SK-N-SH treated with all-trans-retinoic acid at 6 μM for 48 hours (cell line): ENCODE measurements at regions not wholly inside any gene's neighbourhood (a gene's known extent, or its start where the extent isn't known, plus 50 kb on each side); places are given as distances from the start of the nearest gene placed in this dataset.

Experiments
- ATAC-seq: fragments of 200-7000 bp; cut with Tn5 transposase; 3 replicates; pipeline ENCODE4 v1.9.1; 2020; ENCODE audit warnings: mild to moderate bottlenecking, moderate library complexity
- ARNTL ChIP-seq: fragments of 450-650 bp; formaldehyde crosslinking; IDR thresholded peaks from 2 replicates; pipeline ENCODE4 v1.5.0; 2020; ENCODE audit warnings: low read depth, mild to moderate bottlenecking, moderate library complexity, borderline replicate concordance
- CREB5 ChIP-seq: fragments of 250-450 bp; sonication (Bioruptor Pico); IDR thresholded peaks from 2 replicates; pipeline ENCODE4 v1.5.1; 2020; ENCODE audit warnings: low read depth, mild to moderate bottlenecking, moderate library complexity
- CSDC2 ChIP-seq: fragments of 250-450 bp; sonication (Bioruptor Pico); IDR thresholded peaks from 2 replicates; pipeline ENCODE4 v1.5.0; 2020; ENCODE audit warnings: mild to moderate bottlenecking, moderate library complexity
- CSRNP3 ChIP-seq: fragments of 250-450 bp; sonication (Bioruptor Pico); IDR thresholded peaks from 2 replicates; pipeline ENCODE4 v1.5.1; 2021; ENCODE audit warnings: mild to moderate bottlenecking, moderate library complexity
- ESRRG ChIP-seq: fragments of 250-450 bp; sonication (Bioruptor Pico); IDR thresholded peaks from 2 replicates; pipeline ENCODE4 v1.6.1; 2021; ENCODE audit warnings: mild to moderate bottlenecking
- ISL1 ChIP-seq: fragments of 250-450 bp; sonication (Bioruptor Pico); IDR thresholded peaks from 2 replicates; pipeline ENCODE4 v2.1.2; 2022; ENCODE audit warnings: mild to moderate bottlenecking, moderate library complexity
- OSR1 ChIP-seq: fragments of 250-450 bp; sonication (Bioruptor Pico); IDR thresholded peaks from 2 replicates; pipeline ENCODE4 v1.8.0; 2022; ENCODE audit warnings: moderate library complexity, mild to moderate bottlenecking, inconsistent platforms
- PATZ1 ChIP-seq: fragments of 250-450 bp; sonication (Bioruptor Pico); IDR thresholded peaks from 2 replicates; pipeline ENCODE4 v1.8.0; 2020; ENCODE audit warnings: mild to moderate bottlenecking, moderate library complexity, borderline replicate concordance
- POU6F1 ChIP-seq: fragments of 250-450 bp; sonication (Bioruptor Pico); IDR thresholded peaks from 2 replicates; pipeline ENCODE4 v1.8.0; 2021; ENCODE audit warnings: low read depth, mild to moderate bottlenecking, moderate library complexity, borderline replicate concordance
- PPARA ChIP-seq: fragments of 250-450 bp; sonication (Bioruptor Pico); IDR thresholded peaks from 2 replicates; pipeline ENCODE4 v1.5.0; 2020; ENCODE audit warnings: mild to moderate bottlenecking, borderline replicate concordance
- RARB ChIP-seq: fragments of 250-450 bp; sonication (Bioruptor Pico); IDR thresholded peaks from 2 replicates; pipeline ENCODE4 v1.8.0; 2021; ENCODE audit warnings: mild to moderate bottlenecking, moderate library complexity
- SNAI2 ChIP-seq: fragments of 250-450 bp; sonication (Bioruptor Pico); IDR thresholded peaks from 2 replicates; pipeline ENCODE4 v1.5.0; 2020; ENCODE audit warnings: mild to moderate bottlenecking, moderate library complexity
- TCF4 ChIP-seq: fragments of 250-450 bp; sonication (Bioruptor Pico); IDR thresholded peaks from 2 replicates; pipeline ENCODE4 v1.8.0; 2021; ENCODE audit warnings: mild to moderate bottlenecking, moderate library complexity, borderline replicate concordance
- TOX ChIP-seq: fragments of 250-450 bp; sonication (Bioruptor Pico); IDR thresholded peaks from 2 replicates; pipeline ENCODE4 v1.8.0; 2021; ENCODE audit warnings: mild to moderate bottlenecking, moderate library complexity, borderline replicate concordance
- ZFP3 ChIP-seq: fragments of 250-450 bp; sonication (Bioruptor Pico); IDR thresholded peaks from 2 replicates; pipeline ENCODE4 v1.5.0; 2020; ENCODE audit warnings: mild to moderate bottlenecking, moderate library complexity
- ZNF565 ChIP-seq: fragments of 450-650 bp; formaldehyde crosslinking; conservative IDR thresholded peaks from 2 replicates; pipeline ENCODE4 v1.5.0; 2020; ENCODE audit warnings: low read depth, mild to moderate bottlenecking, moderate library complexity
- ZNF70 ChIP-seq: fragments of 450-650 bp; formaldehyde crosslinking; IDR thresholded peaks from 2 replicates; pipeline ENCODE4 v1.5.0; 2020; ENCODE audit warnings: mild to moderate bottlenecking, moderate library complexity
- ZNF8 ChIP-seq: fragments of 450-650 bp; formaldehyde crosslinking; IDR thresholded peaks from 2 replicates; pipeline ENCODE4 v1.5.0; 2020; ENCODE audit warnings: mild to moderate bottlenecking, moderate library complexity

GRCh38 chr5:51449026-51449425, 65.8 kb downstream of the ISL1 start:
- no peak for ATAC-seq
- TF ChIP-seq ESRRG: no peak
- TF ChIP-seq TCF4 (CRISPR knock-in tag): no peak
- TF ChIP-seq RARB (CRISPR knock-in tag): no peak
- no peak for TF ChIP-seq POU6F1 (CRISPR knock-in tag)
- TF ChIP-seq CSRNP3 (CRISPR knock-in tag): no peak
- TF ChIP-seq SNAI2 (CRISPR knock-in tag): no peak
- no peak for TF ChIP-seq OSR1 (CRISPR knock-in tag)
- TF ChIP-seq TOX (CRISPR knock-in tag): no peak
- no peak for TF ChIP-seq ARNTL (CRISPR knock-in tag)
- TF ChIP-seq ZNF565: no peak
- TF ChIP-seq PATZ1 (CRISPR knock-in tag): no peak
- TF ChIP-seq CSDC2: no peak
- no peak for TF ChIP-seq PPARA
- TF ChIP-seq ZNF8 (CRISPR knock-in tag): no peak
- no peak for TF ChIP-seq CREB5 (CRISPR knock-in tag)
- no peak for TF ChIP-seq ISL1 (CRISPR knock-in tag)

- no peak for TF ChIP-seq CSRNP3 (CRISPR knock-in tag)
- no peak for TF ChIP-seq CREB5 (CRISPR knock-in tag)
- no peak for TF ChIP-seq SNAI2 (CRISPR knock-in tag)
- no peak for TF ChIP-seq ZFP3 (CRISPR knock-in tag)
- no peak for TF ChIP-seq PPARA
- no peak for TF ChIP-seq ARNTL (CRISPR knock-in tag)
- no peak for TF ChIP-seq POU6F1 (CRISPR knock-in tag)
- no peak for TF ChIP-seq ESRRG
- no peak for TF ChIP-seq ISL1 (CRISPR knock-in tag)
- TF ChIP-seq ZNF70: no peak
- TF ChIP-seq PATZ1 (CRISPR knock-in tag): no peak
- TF ChIP-seq CSDC2: no peak
- no peak for TF ChIP-seq OSR1 (CRISPR knock-in tag)
- no peak for TF ChIP-seq TOX (CRISPR knock-in tag)
- TF ChIP-seq ZNF565: no peak
Observed at GRCh38 chr5:51452562-51452961, 69.3 kb downstream of the ISL1 start.

More at GRCh38 chr5:51452562-51452961, 69.3 kb downstream of the ISL1 start:
- no peak for ATAC-seq
